Stomach (tissue), 4 donors: ENCODE measurements at regions not wholly inside any gene's neighbourhood (a gene's known extent, or its start where the extent isn't known, plus 50 kb on each side); places are given as distances from the start of the nearest gene placed in this dataset.

Experiments
- EP300 ChIP-seq: sonication (generic); formaldehyde crosslinking; IDR thresholded peaks from one replicate; pipeline ENCODE4 v1.6.1; 2017; ENCODE audit warnings: antibody characterized with exemption
- TF ChIP-seq, protein P1 (sequence below), 7 experiments: fragments of 450-650 bp in 4 of 7; fragments of 200-600 bp in 3 of 7; sonication (generic) in 3 of 7; IDR thresholded peaks; one replicate each; pipeline ENCODE4 v1.5.1; 2016 to 2019; ENCODE audit warnings: antibody characterized with exemption in 7 of 7, control low read depth in 2 of 7, mild to moderate bottlenecking in 1 of 7

DNA sequence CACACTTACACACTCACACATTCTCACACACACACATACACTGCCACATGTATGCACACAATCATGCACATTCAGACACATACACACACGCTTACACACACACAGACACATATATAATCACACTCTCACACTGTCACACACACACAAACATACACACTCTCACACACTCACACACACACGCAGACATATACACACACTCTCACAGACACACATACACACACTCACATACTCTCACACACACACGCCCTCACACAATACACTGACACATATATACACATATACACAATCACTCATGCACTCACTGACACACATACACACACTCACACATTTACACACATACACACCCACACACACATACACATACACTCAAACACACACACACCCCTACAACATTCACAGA, 435.3 kb upstream of the FRG1 start:
- no peak for TF ChIP-seq EP300
- TF ChIP-seq, protein P1, sequence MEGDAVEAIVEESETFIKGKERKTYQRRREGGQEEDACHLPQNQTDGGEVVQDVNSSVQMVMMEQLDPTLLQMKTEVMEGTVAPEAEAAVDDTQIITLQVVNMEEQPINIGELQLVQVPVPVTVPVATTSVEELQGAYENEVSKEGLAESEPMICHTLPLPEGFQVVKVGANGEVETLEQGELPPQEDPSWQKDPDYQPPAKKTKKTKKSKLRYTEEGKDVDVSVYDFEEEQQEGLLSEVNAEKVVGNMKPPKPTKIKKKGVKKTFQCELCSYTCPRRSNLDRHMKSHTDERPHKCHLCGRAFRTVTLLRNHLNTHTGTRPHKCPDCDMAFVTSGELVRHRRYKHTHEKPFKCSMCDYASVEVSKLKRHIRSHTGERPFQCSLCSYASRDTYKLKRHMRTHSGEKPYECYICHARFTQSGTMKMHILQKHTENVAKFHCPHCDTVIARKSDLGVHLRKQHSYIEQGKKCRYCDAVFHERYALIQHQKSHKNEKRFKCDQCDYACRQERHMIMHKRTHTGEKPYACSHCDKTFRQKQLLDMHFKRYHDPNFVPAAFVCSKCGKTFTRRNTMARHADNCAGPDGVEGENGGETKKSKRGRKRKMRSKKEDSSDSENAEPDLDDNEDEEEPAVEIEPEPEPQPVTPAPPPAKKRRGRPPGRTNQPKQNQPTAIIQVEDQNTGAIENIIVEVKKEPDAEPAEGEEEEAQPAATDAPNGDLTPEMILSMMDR (IDR thresholded peaks at IDR 0.05): no peak
